OCI-LY7 (cell line): ENCODE measurements at regions not wholly inside any gene's neighbourhood (a gene's known extent, or its start where the extent isn't known, plus 50 kb on each side); places are given as distances from the start of the nearest gene placed in this dataset.
"Not testable (repeated sequence)": the region's sequence is repeated elsewhere in the genome, so short reads cannot be mapped to it uniquely, and the experiment has no call there.

Experiments
- BruUV-seq: library from RNA; stranded (reverse); fragments of 400-500 nt; replicated peaks from 2 replicates; lab custom pipeline; 2021; lab: Mats Ljungman, UMichigan
- CTCF ChIA-PET: fragments of 300-600 bp; sonication (Branson Sonifier 250); formaldehyde crosslinking; loops from one replicate; lab custom pipeline; 2022; ENCODE audit warnings: antibody characterized with exemption; ENCODE audit not compliant: unreplicated experiment; lab: Charles Lee
- POLR2A ChIA-PET: fragments of 300-600 bp; sonication (Branson Sonifier 250); formaldehyde crosslinking; loops from one replicate; lab custom pipeline; 2022; ENCODE audit warnings: antibody characterized with exemption; lab: Charles Lee
- DNase-seq: peaks from one replicate; pipeline ENCODE4 v3.0.0-alpha.2; 2015; ENCODE audit warnings: low spot score
- H2AFZ ChIP-seq: fragments of 200-600 bp; sonication (generic), shearing (Covaris generic); 2 replicates; pipeline ENCODE4 v1.6.1; 2014; ENCODE audit warnings: mild to moderate bottlenecking, antibody characterized with exemption, low read length, moderate library complexity
- H3K27ac ChIP-seq: fragments of 200-600 bp; sonication (generic); 2 replicates; pipeline ENCODE4 v1.5.1; 2014; ENCODE audit warnings: mixed run types, low read depth, mild to moderate bottlenecking, moderate library complexity, low read length, inconsistent platforms; ENCODE audit not compliant: poor library complexity, severe bottlenecking
- H3K36me3 ChIP-seq: fragments of 200-600 bp; sonication (generic); 2 replicates; pipeline ENCODE4 v1.6.1; 2014; ENCODE audit warnings: mild to moderate bottlenecking, antibody characterized with exemption, low read length, moderate library complexity, mixed read lengths; ENCODE audit not compliant: insufficient read depth
- H3K4me1 ChIP-seq: fragments of 200-600 bp; sonication (generic); 2 replicates; pipeline ENCODE4 v1.5.1; 2014; ENCODE audit warnings: mild to moderate bottlenecking, low read length; ENCODE audit not compliant: insufficient read depth, poor library complexity, severe bottlenecking
- H3K4me2 ChIP-seq: fragments of 200-600 bp; sonication (generic); 2 replicates; pipeline ENCODE4 v1.6.1; 2014; ENCODE audit warnings: mild to moderate bottlenecking, low read length
- H3K4me3 ChIP-seq: fragments of 200-600 bp; sonication (generic); 2 replicates; pipeline ENCODE4 v1.5.1; 2014; ENCODE audit warnings: mild to moderate bottlenecking, low read depth, low read length; ENCODE audit not compliant: poor library complexity, severe bottlenecking
- H3K79me2 ChIP-seq: fragments of 200-600 bp; sonication (generic); 2 replicates; pipeline ENCODE4 v1.6.1; 2016; ENCODE audit warnings: low read depth, mild to moderate bottlenecking, low read length, moderate library complexity, mixed read lengths; ENCODE audit not compliant: insufficient read depth
- H3K9me2 ChIP-seq: fragments of 200-600 bp; sonication (generic); 2 replicates; pipeline ENCODE4 v1.6.1; 2016; ENCODE audit warnings: mild to moderate bottlenecking, low read length, mixed read lengths; ENCODE audit not compliant: insufficient read depth
- H3K9me3 ChIP-seq: fragments of 200-600 bp; sonication (generic); 2 replicates; pipeline ENCODE4 v1.6.1; 2014; ENCODE audit warnings: mild to moderate bottlenecking, mixed run types, low read length, mixed read lengths
- H4K20me1 ChIP-seq: fragments of 200-600 bp; sonication (generic); 2 replicates; pipeline ENCODE4 v1.6.1; 2014; ENCODE audit warnings: mild to moderate bottlenecking, antibody characterized with exemption, low read length, moderate library complexity, mixed read lengths; ENCODE audit not compliant: insufficient read depth
- CTCF ChIP-seq: fragments of 200-600 bp; sonication (generic); conservative IDR thresholded peaks from 2 replicates; pipeline ENCODE4 v1.5.1; 2014; ENCODE audit warnings: mild to moderate bottlenecking, antibody characterized with exemption, low read length, moderate library complexity, mixed read lengths
- EZH2phosphoT487 ChIP-seq: fragments of 200-600 bp; sonication (generic); IDR thresholded peaks from 2 replicates; pipeline ENCODE4 v1.6.1; 2018; ENCODE audit warnings: low read depth, borderline replicate concordance, mild to moderate bottlenecking, mixed run types, antibody characterized with exemption, low read length, moderate library complexity, mixed read lengths
- intact Hi-C: fragments of 100-400 bp; cut with micrococcal nuclease; formaldehyde crosslinking; loops from one replicate; pipeline ENCODE4 v1.10.0; 2022; ENCODE audit not compliant: unreplicated experiment

DNA sequence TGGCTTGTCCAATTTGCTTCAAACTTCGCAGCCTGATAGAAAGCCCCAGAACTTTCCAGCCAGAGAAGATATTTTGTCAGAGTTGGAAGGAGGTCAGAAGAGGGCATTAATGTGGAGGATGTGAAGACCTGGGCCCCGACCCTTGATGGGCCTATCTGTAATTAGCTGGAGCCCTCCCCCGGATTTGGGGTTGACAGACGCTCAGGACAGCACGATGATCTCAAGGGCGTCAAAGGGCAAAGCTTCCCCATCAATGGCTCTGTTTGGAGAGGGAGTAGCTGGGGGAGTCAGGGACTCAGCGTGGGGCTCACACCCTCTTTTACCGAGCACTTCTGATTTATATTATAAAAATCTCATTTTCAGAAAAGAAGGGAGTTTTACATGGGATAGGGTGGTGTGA is 59.0 kb upstream of the PPP2R3B start:
- POLR2A ChIA-PET, result no interaction called here

GRCh38 chrX:446245-446644 is 59.5 kb upstream of the PPP2R3B start:
- BruUV-seq, result no TSS peak
- Histone ChIP-seq H2AFZ (no peak overlapping the region), H3K36me3 (no peaks in the 10 kb centered on the region), H3K79me2 (no peaks in the 10 kb centered on the region), H3K4me1 (no peaks in the 10 kb centered on the region), H3K4me2 (no peak overlapping the region), H3K4me3 (no peak overlapping the region), H3K9me2 (no peaks in the 10 kb centered on the region), H4K20me1 (no peaks in the 10 kb centered on the region), H3K27ac (no peak overlapping the region), H3K9me3 (no peaks in the 10 kb centered on the region)
- TF ChIP-seq CTCF, result no peak
- no peak for TF ChIP-seq EZH2phosphoT487
- ChIA-PET CTCF (no interaction called here), POLR2A (no interaction called here)
- no peak for DNase-seq
- intact Hi-C loops, result no loop called here

More for the DNA sequence above, 59.0 kb upstream of the PPP2R3B start:
- no peak overlapping the region for H3K27ac ChIP-seq
- TF ChIP-seq CTCF (no peak), EZH2phosphoT487 (no peak)
- no peak overlapping the region for H2AFZ ChIP-seq
- no peak overlapping the region for H3K4me3 ChIP-seq
- CTCF ChIA-PET, result no interaction called here
- intact Hi-C loops, result no loop called here
- no peaks in the 10 kb centered on the region for H4K20me1 ChIP-seq
- H3K9me3 ChIP-seq, result no peaks in the 10 kb centered on the region
- BruUV-seq, result no TSS peak
- no peaks in the 10 kb centered on the region for H3K4me1 ChIP-seq
- H3K4me2 ChIP-seq, result no peak overlapping the region
- H3K9me2 ChIP-seq, result no peaks in the 10 kb centered on the region
- no peaks in the 10 kb centered on the region for H3K36me3 ChIP-seq
- no peak for DNase-seq
- no peaks in the 10 kb centered on the region for H3K79me2 ChIP-seq

- ChIA-PET CTCF (no interaction called here), POLR2A (no interaction called here)
- Histone ChIP-seq H3K27ac (no peak overlapping the region), H2AFZ (no peak overlapping the region), H3K9me3 (no peaks in the 10 kb centered on the region), H3K36me3 (no peaks in the 10 kb centered on the region), H4K20me1 (no peaks in the 10 kb centered on the region), H3K4me2 (no peak overlapping the region), H3K9me2 (no peaks in the 10 kb centered on the region), H3K79me2 (no peaks in the 10 kb centered on the region), H3K4me3 (no peak overlapping the region), H3K4me1 (no peaks in the 10 kb centered on the region)
- no peak for DNase-seq
- intact Hi-C loops, result no loop called here
- TF ChIP-seq EZH2phosphoT487 (no peak), CTCF (no peak)
- BruUV-seq, result no TSS peak
Observed at GRCh38 chrX:447052-447451, 60.3 kb upstream of the PPP2R3B start.

- H3K36me3 ChIP-seq, H3K9me2 ChIP-seq, BruUV-seq, POLR2A ChIA-PET, H2AFZ ChIP-seq, H3K27ac ChIP-seq, H3K4me1 ChIP-seq, H3K4me2 ChIP-seq, intact Hi-C loops, CTCF ChIA-PET, H3K4me3 ChIP-seq, H3K9me3 ChIP-seq, H4K20me1 ChIP-seq, H3K79me2 ChIP-seq: not testable (repeated sequence)
- peak; percentile 13 for DNase-seq
Observed at GRCh38 chrX:451750-452149, 65.0 kb upstream of the PPP2R3B start.
